NCI-H82 treated with DMSO at 0.1 percent for 48 hours (cell line): ENCODE measurements at regions not wholly inside any gene's neighbourhood (a gene's known extent, or its start where the extent isn't known, plus 50 kb on each side); places are given as distances from the start of the nearest gene placed in this dataset.
"Not testable (repeated sequence)": the region's sequence is repeated elsewhere in the genome, so short reads cannot be mapped to it uniquely, and the experiment has no call there.

Experiments
- DNase-seq: peaks from one replicate; lab custom pipeline; 2025; ENCODE audit not compliant: unreplicated experiment; lab: John Stamatoyannopoulos, UW

- no peak for DNase-seq
Measured at GRCh38 chr2:188645986-188646385, 328.2 kb upstream of the COL3A1 start.

GRCh38 chr2:188647430-188648070 is 326.6 kb upstream of the COL3A1 start:
- DNase-seq = peak; percentile 84

GRCh38 chr2:188659656-188660406 is 314.3 kb upstream of the COL3A1 start:
- no peak for DNase-seq

- no peak for DNase-seq
Measured at GRCh38 chr2:188663301-188663700, 310.9 kb upstream of the COL3A1 start.

- no peak for DNase-seq
Measured at GRCh38 chr2:188664416-188664815, 309.8 kb upstream of the COL3A1 start.

- no peak for DNase-seq
Measured at GRCh38 chr2:188664951-188665595, 309.1 kb upstream of the COL3A1 start.

- no peak for DNase-seq
Measured at GRCh38 chr2:188665727-188666304, 308.4 kb upstream of the COL3A1 start.

GRCh38 chr2:188666503-188666902 is 307.7 kb upstream of the COL3A1 start:
- no peak for DNase-seq

- DNase-seq = no peak
Measured at GRCh38 chr2:188668017-188668680, 306.0 kb upstream of the COL3A1 start.

GRCh38 chr2:188675391-188676009 is 298.7 kb upstream of the COL3A1 start:
- DNase-seq = no peak

GRCh38 chr2:188676010-188676400 is 298.2 kb upstream of the COL3A1 start:
- DNase-seq = no peak

GRCh38 chr2:188677142-188677541 is 297.0 kb upstream of the COL3A1 start:
- no peak for DNase-seq

GRCh38 chr2:188678882-188679281 is 295.3 kb upstream of the COL3A1 start:
- no peak for DNase-seq

GRCh38 chr2:188682838-188683237 is 291.3 kb upstream of the COL3A1 start:
- DNase-seq = no peak

GRCh38 chr2:188684795-188685194 is 289.4 kb upstream of the COL3A1 start:
- DNase-seq = no peak

- no peak for DNase-seq
Measured at GRCh38 chr2:188693111-188693510, 281.1 kb upstream of the COL3A1 start.

- DNase-seq = no peak
Measured at GRCh38 chr2:188693771-188694170, 280.4 kb upstream of the COL3A1 start.

GRCh38 chr2:188695953-188696352 is 278.2 kb upstream of the COL3A1 start:
- no peak for DNase-seq

GRCh38 chr2:188698151-188698550 is 276.0 kb upstream of the COL3A1 start:
- not testable (repeated sequence) for DNase-seq

GRCh38 chr2:188701836-188702235 is 272.3 kb upstream of the COL3A1 start:
- no peak for DNase-seq

- DNase-seq = no peak
Measured at GRCh38 chr2:188705191-188705590, 269.0 kb upstream of the COL3A1 start.
